ENCODE measurements at regions not wholly inside any gene's neighbourhood (a gene's known extent, or its start where the extent isn't known, plus 50 kb on each side); places are given as distances from the start of the nearest gene placed in this dataset.

DNA sequence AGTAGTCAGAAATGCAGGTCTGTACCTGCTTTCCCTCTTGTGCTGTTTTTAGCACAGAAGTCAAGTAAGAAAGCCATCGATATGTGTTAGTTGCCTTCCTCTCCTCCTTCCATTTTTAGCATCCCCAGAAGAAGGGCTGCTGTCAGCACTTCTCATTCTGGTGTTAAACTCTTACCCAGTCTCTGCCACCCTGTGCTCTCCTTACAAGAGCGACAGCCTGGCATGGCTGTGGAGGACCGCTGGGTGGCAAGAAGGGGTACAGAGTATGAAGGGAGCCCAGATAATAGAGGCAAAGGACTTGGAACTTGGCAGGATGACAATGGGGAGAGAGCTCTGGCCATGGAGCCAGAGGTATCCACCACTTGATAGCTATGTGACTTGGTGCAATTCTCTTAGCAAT, 103.5 kb downstream of the RPS24 start:
- Mint-ChIP-seq H3K27ac (ENCODE audit: unreplicated experiment) (no peak overlapping the region), H3K27me3 (ENCODE audit: unreplicated experiment) (peaks cover 67% of the 10 kb centered on the region), H3K9me3 (ENCODE audit: unreplicated experiment) (no peaks in the 10 kb centered on the region), H3K4me1 (ENCODE audit: unreplicated experiment) (no peaks in the 10 kb centered on the region), H3K4me3 (ENCODE audit: unreplicated experiment) (no peak overlapping the region), H3K36me3 (ENCODE audit: unreplicated experiment) (no peaks in the 10 kb centered on the region)
- TF ChIP-seq, protein P1, sequence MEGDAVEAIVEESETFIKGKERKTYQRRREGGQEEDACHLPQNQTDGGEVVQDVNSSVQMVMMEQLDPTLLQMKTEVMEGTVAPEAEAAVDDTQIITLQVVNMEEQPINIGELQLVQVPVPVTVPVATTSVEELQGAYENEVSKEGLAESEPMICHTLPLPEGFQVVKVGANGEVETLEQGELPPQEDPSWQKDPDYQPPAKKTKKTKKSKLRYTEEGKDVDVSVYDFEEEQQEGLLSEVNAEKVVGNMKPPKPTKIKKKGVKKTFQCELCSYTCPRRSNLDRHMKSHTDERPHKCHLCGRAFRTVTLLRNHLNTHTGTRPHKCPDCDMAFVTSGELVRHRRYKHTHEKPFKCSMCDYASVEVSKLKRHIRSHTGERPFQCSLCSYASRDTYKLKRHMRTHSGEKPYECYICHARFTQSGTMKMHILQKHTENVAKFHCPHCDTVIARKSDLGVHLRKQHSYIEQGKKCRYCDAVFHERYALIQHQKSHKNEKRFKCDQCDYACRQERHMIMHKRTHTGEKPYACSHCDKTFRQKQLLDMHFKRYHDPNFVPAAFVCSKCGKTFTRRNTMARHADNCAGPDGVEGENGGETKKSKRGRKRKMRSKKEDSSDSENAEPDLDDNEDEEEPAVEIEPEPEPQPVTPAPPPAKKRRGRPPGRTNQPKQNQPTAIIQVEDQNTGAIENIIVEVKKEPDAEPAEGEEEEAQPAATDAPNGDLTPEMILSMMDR (IDR thresholded peaks at IDR 0.05): no peak
- no peak for DNase-seq (ENCODE audit: extremely low spot score, unreplicated experiment)

DNA sequence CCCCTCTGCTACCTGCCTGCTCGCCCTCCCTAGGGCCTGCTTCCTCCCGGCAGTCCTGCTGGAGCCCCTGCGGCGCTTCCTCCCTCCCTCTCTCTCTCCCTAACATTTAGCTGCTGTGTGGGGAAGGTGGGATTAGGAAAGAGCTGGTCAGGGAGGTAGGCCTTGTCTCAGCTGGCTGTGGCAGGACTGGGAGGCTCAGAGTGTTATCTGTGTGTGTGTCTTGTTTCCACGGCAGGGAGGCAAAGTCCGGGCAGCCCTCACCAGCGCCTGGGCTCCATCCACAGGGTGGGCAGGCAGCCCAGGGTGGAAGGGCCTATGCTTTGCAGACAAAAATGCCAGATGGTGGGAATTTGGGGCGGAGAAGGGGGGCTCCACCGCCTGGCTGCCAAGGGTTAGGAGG, 105.7 kb downstream of the RPS24 start:
- Mint-ChIP-seq H3K36me3 (ENCODE audit: unreplicated experiment) (no peaks in the 10 kb centered on the region), H3K27ac (ENCODE audit: unreplicated experiment) (no peak overlapping the region), H3K27me3 (ENCODE audit: unreplicated experiment) (peaks cover 73% of the 10 kb centered on the region), H3K4me3 (ENCODE audit: unreplicated experiment) (no peak overlapping the region), H3K9me3 (ENCODE audit: unreplicated experiment) (no peaks in the 10 kb centered on the region), H3K4me1 (ENCODE audit: unreplicated experiment) (no peaks in the 10 kb centered on the region)
- no peak for DNase-seq (ENCODE audit: extremely low spot score, unreplicated experiment)
- TF ChIP-seq, protein P1 (IDR thresholded peaks at IDR 0.05): no peak

DNA sequence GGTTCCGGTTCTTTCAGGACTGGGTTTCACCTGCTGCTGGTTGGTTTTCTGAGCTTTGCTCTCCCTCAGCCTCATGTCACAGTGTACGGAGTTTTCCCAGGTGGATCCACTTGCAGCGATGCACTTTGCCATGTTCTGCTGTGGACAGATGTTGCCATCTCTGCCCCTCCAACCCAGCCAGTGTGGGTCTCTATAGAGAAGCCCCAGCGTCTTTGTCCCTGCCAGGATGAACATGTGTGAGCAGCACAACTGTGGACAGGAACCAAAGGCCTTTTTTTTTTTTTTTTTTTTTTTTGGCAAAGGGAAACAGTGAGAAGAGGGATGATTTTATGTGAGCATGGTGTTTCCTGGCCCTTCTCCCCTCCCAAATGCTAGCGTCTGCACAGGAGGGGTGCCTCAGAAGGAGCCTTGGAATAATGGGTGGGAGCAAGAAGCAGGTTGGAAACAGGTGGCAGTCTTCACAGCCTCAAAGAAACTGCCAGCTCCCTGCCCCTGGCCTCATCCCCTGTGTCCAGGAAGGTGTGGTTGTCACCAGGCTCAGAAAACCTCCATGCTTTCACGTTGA, 106.5 kb downstream of the RPS24 start:
- DNase-seq (ENCODE audit: extremely low spot score, unreplicated experiment): no peak
- Mint-ChIP-seq H3K27ac (ENCODE audit: unreplicated experiment) (no peak overlapping the region), H3K9me3 (ENCODE audit: unreplicated experiment) (no peaks in the 10 kb centered on the region), H3K27me3 (ENCODE audit: unreplicated experiment) (peaks cover 76% of the 10 kb centered on the region), H3K4me1 (ENCODE audit: unreplicated experiment) (no peaks in the 10 kb centered on the region), H3K4me3 (ENCODE audit: unreplicated experiment) (no peak overlapping the region), H3K36me3 (ENCODE audit: unreplicated experiment) (no peaks in the 10 kb centered on the region)
- TF ChIP-seq, protein P1 (IDR thresholded peaks at IDR 0.05): no peak

DNA sequence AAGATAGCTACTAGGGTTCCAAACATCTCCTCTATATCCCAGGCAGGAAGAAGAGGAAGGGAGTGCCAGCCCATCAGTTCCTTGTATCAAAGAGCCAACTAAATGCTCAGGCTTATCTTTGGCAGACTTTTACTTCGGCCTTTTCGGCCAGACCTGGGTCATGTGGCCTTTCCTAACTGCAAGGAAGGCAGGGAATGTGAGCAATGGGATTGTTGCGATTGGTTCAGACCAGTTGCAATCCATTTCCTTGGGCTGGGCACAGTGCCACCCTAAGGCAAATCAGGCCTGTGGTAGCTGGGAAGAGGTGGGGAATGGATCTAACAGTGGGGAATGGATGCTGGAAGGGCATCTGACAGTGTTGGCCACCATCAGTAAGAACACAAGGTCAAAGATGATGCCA, 109.9 kb downstream of the RPS24 start:
- no peaks in the 10 kb centered on the region for H3K9me3 Mint-ChIP-seq (ENCODE audit: unreplicated experiment)
- no peak overlapping the region for H3K27ac Mint-ChIP-seq (ENCODE audit: unreplicated experiment)
- no peak overlapping the region for H3K4me3 Mint-ChIP-seq (ENCODE audit: unreplicated experiment)
- DNase-seq (ENCODE audit: extremely low spot score, unreplicated experiment): no peak
- TF ChIP-seq, protein P1 (IDR thresholded peaks at IDR 0.05): no peak
- H3K4me1 Mint-ChIP-seq (ENCODE audit: unreplicated experiment): no peaks in the 10 kb centered on the region
- no peaks in the 10 kb centered on the region for H3K36me3 Mint-ChIP-seq (ENCODE audit: unreplicated experiment)
- peaks cover 71% of the 10 kb centered on the region for H3K27me3 Mint-ChIP-seq (ENCODE audit: unreplicated experiment)

DNA sequence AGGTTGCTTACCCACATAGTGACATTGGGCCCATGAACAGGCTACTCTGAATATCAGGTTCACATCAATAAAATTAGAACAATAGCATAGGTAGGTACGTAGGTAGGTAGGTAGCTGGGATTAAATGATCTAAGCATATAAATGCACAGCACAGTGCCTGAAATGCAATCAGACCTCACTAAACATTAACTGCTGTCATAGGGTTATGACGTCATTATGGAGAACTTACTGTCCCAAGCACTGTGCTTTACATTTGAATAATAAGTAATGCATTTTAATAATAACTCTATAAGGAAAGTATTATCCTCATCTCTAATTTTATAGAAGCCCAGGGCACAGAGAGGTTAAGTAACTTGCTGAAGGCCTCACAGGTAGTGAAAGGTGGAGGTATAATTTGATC, 112.5 kb downstream of the RPS24 start:
- Mint-ChIP-seq H3K4me1 (ENCODE audit: unreplicated experiment) (no peaks in the 10 kb centered on the region), H3K9me3 (ENCODE audit: unreplicated experiment) (no peaks in the 10 kb centered on the region), H3K36me3 (ENCODE audit: unreplicated experiment) (no peaks in the 10 kb centered on the region), H3K27me3 (ENCODE audit: unreplicated experiment) (peaks cover 74% of the 10 kb centered on the region), H3K27ac (ENCODE audit: unreplicated experiment) (no peak overlapping the region), H3K4me3 (ENCODE audit: unreplicated experiment) (no peak overlapping the region)
- DNase-seq (ENCODE audit: extremely low spot score, unreplicated experiment): no peak
- TF ChIP-seq, protein P1 (IDR thresholded peaks at IDR 0.05): no peak
